HEK293 (cell line): ENCODE measurements at regions not wholly inside any gene's neighbourhood (a gene's known extent, or its start where the extent isn't known, plus 50 kb on each side); places are given as distances from the start of the nearest gene placed in this dataset.

ENCODE experiments used
- CTCF ChIA-PET: fragments of 350-600 bp; formaldehyde crosslinking; extraction: SDS; loops from one replicate; lab custom pipeline; 2021; ENCODE audit warnings: antibody characterized with exemption; lab: Yijun Ruan, JAX
- POLR2A ChIA-PET: fragments of 300-600 bp; formaldehyde crosslinking; extraction: SDS; loops from one replicate; lab custom pipeline; 2020; ENCODE audit warnings: antibody characterized with exemption, inconsistent platforms; lab: Yijun Ruan, JAX
- H3K27ac ChIP-seq: fragments of 200-500 bp; sonication (Bioruptor generic); 2 replicates; pipeline ENCODE4 v1.5.1; 2014; ENCODE audit warnings: low read depth, low read length, control low read depth, inconsistent platforms; ENCODE audit errors: extremely low read depth
- H3K36me3 ChIP-seq, 2 experiments: fragments of 200-500 bp in 1 of 2; sonication (Bioruptor generic) in 1 of 2; 1 replicate in 1 of 2; 2 replicates in 1 of 2; pipeline ENCODE4 v1.5.1; 2014 to 2017; ENCODE audit warnings: inconsistent platforms in 2 of 2, low read length in 2 of 2; ENCODE audit not compliant: control insufficient read depth in 2 of 2, insufficient read depth in 1 of 2
- H3K4me1 ChIP-seq: fragments of 200-500 bp; sonication (Bioruptor generic); 2 replicates; pipeline ENCODE4 v1.5.1; 2014; ENCODE audit warnings: mild to moderate bottlenecking, low read length, inconsistent platforms; ENCODE audit not compliant: control insufficient read depth, insufficient read depth
- H3K4me3 ChIP-seq: 2 replicates; pipeline ENCODE4 v1.5.1; 2011; ENCODE audit warnings: low read depth, mild to moderate bottlenecking, control low read depth, low read length, moderate library complexity
- H3K9me3 ChIP-seq: fragments of 200-500 bp; sonication (Bioruptor generic); 2 replicates; pipeline ENCODE4 v1.5.1; 2014; ENCODE audit warnings: low read depth, low read length, inconsistent platforms; ENCODE audit not compliant: control insufficient read depth, insufficient read depth
- BCL11A ChIP-seq: fragments of 450-650 bp; formaldehyde crosslinking; IDR thresholded peaks from 2 replicates; pipeline ENCODE4 v1.5.1; 2016; ENCODE audit warnings: low read depth, missing biosample characterization, missing genetic modification characterization
- KLF7 ChIP-seq: fragments of 450-650 bp; formaldehyde crosslinking; IDR thresholded peaks from 2 replicates; pipeline ENCODE4 v1.5.1; 2016; ENCODE audit warnings: missing biosample characterization, missing genetic modification characterization, borderline replicate concordance
- REPIN1 ChIP-seq: fragments of 450-650 bp; formaldehyde crosslinking; IDR thresholded peaks from 2 replicates; pipeline ENCODE4 v1.5.1; 2017; ENCODE audit warnings: missing biosample characterization, missing genetic modification characterization, low read depth
- SCRT1 ChIP-seq: fragments of 450-650 bp; formaldehyde crosslinking; IDR thresholded peaks from 2 replicates; pipeline ENCODE4 v1.5.1; 2016; ENCODE audit warnings: missing biosample characterization, missing genetic modification characterization, borderline replicate concordance
- SP7 ChIP-seq: fragments of 450-650 bp; formaldehyde crosslinking; IDR thresholded peaks from 2 replicates; pipeline ENCODE4 v1.5.1; 2016; ENCODE audit warnings: missing biosample characterization, missing genetic modification characterization
- TCF7L2 ChIP-seq: IDR thresholded peaks from 2 replicates; pipeline ENCODE4 v1.6.1; 2011; ENCODE audit warnings: low read depth, mild to moderate bottlenecking, inconsistent platforms, low read length, moderate library complexity, borderline replicate concordance
- ZBTB20 ChIP-seq: fragments of 450-650 bp; formaldehyde crosslinking; IDR thresholded peaks from 2 replicates; pipeline ENCODE4 v1.5.1; 2016; ENCODE audit warnings: missing biosample characterization, missing genetic modification characterization
- ZBTB21 ChIP-seq: fragments of 450-650 bp; formaldehyde crosslinking; IDR thresholded peaks from 2 replicates; pipeline ENCODE4 v1.5.1; 2017; ENCODE audit warnings: missing biosample characterization, missing genetic modification characterization
- ZFP41 ChIP-seq: fragments of 450-650 bp; formaldehyde crosslinking; IDR thresholded peaks from 2 replicates; pipeline ENCODE4 v1.5.1; 2016; ENCODE audit warnings: missing biosample characterization, missing genetic modification characterization, borderline replicate concordance
- ZNF132 ChIP-seq: fragments of 450-650 bp; formaldehyde crosslinking; IDR thresholded peaks from 2 replicates; pipeline ENCODE4 v1.5.1; 2017; ENCODE audit warnings: missing biosample characterization, missing genetic modification characterization, borderline replicate concordance
- ZNF138 ChIP-seq: fragments of 450-650 bp; formaldehyde crosslinking; IDR thresholded peaks from 2 replicates; pipeline ENCODE4 v1.5.1; 2016; ENCODE audit warnings: missing biosample characterization, missing genetic modification characterization, borderline replicate concordance
- ZNF146 ChIP-seq: fragments of 450-650 bp; formaldehyde crosslinking; IDR thresholded peaks from 2 replicates; pipeline ENCODE4 v1.5.1; 2016; ENCODE audit warnings: missing biosample characterization, missing genetic modification characterization
- ZNF155 ChIP-seq: fragments of 450-650 bp; formaldehyde crosslinking; IDR thresholded peaks from 2 replicates; pipeline ENCODE4 v1.5.1; 2016; ENCODE audit warnings: missing biosample characterization, missing genetic modification characterization
- ZNF169 ChIP-seq: fragments of 450-650 bp; formaldehyde crosslinking; IDR thresholded peaks from 2 replicates; pipeline ENCODE4 v1.5.1; 2016; ENCODE audit warnings: missing biosample characterization, missing genetic modification characterization
- ZNF211 ChIP-seq: fragments of 450-650 bp; formaldehyde crosslinking; IDR thresholded peaks from 2 replicates; pipeline ENCODE4 v1.5.1; 2016; ENCODE audit warnings: low read depth, missing biosample characterization, missing genetic modification characterization
- ZNF214 ChIP-seq: fragments of 450-650 bp; formaldehyde crosslinking; IDR thresholded peaks from 2 replicates; pipeline ENCODE4 v1.5.1; 2017; ENCODE audit warnings: missing biosample characterization, mild to moderate bottlenecking, missing genetic modification characterization, borderline replicate concordance
- ZNF239 ChIP-seq: fragments of 450-650 bp; formaldehyde crosslinking; IDR thresholded peaks from 2 replicates; pipeline ENCODE4 v1.5.1; 2016; ENCODE audit warnings: missing biosample characterization, missing genetic modification characterization
- ZNF341 ChIP-seq: fragments of 450-650 bp; formaldehyde crosslinking; IDR thresholded peaks from 2 replicates; pipeline ENCODE4; 2016; ENCODE audit warnings: low read depth, missing biosample characterization, missing genetic modification characterization
- ZNF350 ChIP-seq: fragments of 450-650 bp; formaldehyde crosslinking; IDR thresholded peaks from 2 replicates; pipeline ENCODE4 v1.5.0; 2017; ENCODE audit warnings: missing biosample characterization, mild to moderate bottlenecking, missing genetic modification characterization
- ZNF391 ChIP-seq: fragments of 450-650 bp; formaldehyde crosslinking; IDR thresholded peaks from 2 replicates; pipeline ENCODE4 v1.5.1; 2016; ENCODE audit warnings: low read depth, missing biosample characterization, missing genetic modification characterization, borderline replicate concordance
- ZNF514 ChIP-seq: fragments of 450-650 bp; formaldehyde crosslinking; IDR thresholded peaks from 2 replicates; pipeline ENCODE4 v1.5.1; 2016; ENCODE audit warnings: missing biosample characterization, missing genetic modification characterization
- ZNF596 ChIP-seq: fragments of 450-650 bp; IDR thresholded peaks from 2 replicates; pipeline ENCODE4 v1.5.0; 2018; ENCODE audit warnings: missing biosample characterization, mild to moderate bottlenecking, missing genetic modification characterization, moderate library complexity
- ZNF610 ChIP-seq: fragments of 450-650 bp; formaldehyde crosslinking; IDR thresholded peaks from 2 replicates; pipeline ENCODE4 v1.5.1; 2016; ENCODE audit warnings: missing biosample characterization, missing genetic modification characterization, borderline replicate concordance
- ZNF624 ChIP-seq: fragments of 450-650 bp; formaldehyde crosslinking; IDR thresholded peaks from 2 replicates; pipeline ENCODE4 v1.5.1; 2017; ENCODE audit warnings: missing biosample characterization, missing genetic modification characterization
- ZNF629 ChIP-seq: fragments of 450-650 bp; formaldehyde crosslinking; IDR thresholded peaks from 2 replicates; pipeline ENCODE4 v1.5.1; 2017; ENCODE audit warnings: missing biosample characterization, missing genetic modification characterization
- ZNF658 ChIP-seq: fragments of 450-650 bp; formaldehyde crosslinking; IDR thresholded peaks from 2 replicates; pipeline ENCODE4; 2016; ENCODE audit warnings: missing biosample characterization, missing genetic modification characterization
- TF ChIP-seq, protein P1 (sequence below): fragments of 450-650 bp; formaldehyde crosslinking; IDR thresholded peaks from 2 replicates; pipeline ENCODE4 v1.5.1; 2016; ENCODE audit warnings: missing biosample characterization, missing genetic modification characterization
- TF ChIP-seq, protein P2 (sequence below): fragments of 450-650 bp; IDR thresholded peaks from 2 replicates; pipeline ENCODE4 v1.5.1; 2018; ENCODE audit warnings: missing biosample characterization, missing genetic modification characterization

DNA sequence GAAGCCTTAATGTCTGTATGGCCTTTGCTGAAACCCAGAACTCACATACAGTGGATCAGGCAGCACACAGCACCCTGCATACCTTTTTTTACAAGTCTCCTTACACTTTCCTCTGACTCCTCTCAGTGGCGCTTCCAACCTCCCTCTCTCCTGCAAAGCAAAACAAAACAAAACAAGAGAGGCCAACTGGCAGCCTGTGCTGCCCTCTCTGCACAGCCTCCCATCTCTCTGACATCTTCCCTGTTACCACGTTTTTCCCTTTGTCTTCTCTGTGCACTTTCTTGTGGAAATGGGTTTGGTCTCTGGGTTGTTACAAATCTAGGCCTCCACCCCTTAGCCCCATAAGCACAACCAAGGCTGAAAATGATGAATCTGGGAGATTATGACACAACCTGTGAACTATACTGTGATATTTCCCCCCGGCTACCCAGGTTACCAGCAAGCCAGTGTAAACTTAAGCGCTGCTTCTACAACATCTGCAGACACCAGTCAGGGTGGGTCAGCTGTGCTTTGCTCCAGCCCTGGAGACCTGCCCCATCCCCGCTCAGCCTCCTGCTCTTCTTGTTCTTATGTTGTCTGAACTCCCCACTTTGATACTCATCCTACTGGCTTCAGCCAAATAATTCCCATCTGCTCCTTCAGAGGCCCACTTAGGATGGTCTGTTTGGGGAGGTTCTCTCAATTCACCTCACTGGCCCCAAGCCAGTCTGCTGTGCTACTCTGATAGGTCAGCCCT is 54.9 kb upstream of the FMOD start:
- H3K4me1 ChIP-seq = no peaks in the 10 kb centered on the region
- ChIA-PET CTCF (interaction anchor here (0.8 kb wide), 1 partner anchor 28 kb away, joined by 3 read pairs; no protein-coding TSS in a partner anchor), POLR2A (no interaction called here)

DNA sequence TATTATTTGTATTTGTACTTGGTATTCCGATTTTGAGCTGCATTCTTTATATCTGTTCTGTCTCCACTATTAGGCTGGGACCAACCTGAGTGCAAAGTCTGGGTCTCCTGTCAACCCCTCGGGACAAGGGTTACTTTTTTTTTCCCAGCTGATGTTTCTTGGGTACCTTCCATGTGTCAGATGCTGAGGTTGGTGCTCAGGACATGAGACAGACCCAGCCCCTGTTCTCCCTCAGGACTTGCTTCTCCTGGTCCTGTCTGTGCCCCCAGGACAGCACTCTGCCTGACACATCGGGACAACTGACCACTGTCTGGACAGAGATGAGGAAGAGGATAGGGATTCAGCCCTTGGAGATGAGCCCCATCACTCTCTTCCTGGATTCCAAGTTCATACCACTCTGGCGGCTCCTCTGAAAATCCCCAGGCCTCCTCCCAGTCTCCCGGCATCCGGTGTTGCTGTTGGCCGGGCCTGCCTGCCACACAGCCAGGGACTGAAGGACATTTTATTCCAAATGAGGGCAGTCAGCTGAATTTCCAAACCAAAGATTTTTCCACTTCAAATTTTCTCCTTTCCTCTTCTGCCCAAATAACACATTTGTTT is 55.6 kb upstream of the FMOD start:
- H3K4me1 ChIP-seq = no peaks in the 10 kb centered on the region

More for the DNA sequence above, 54.9 kb upstream of the FMOD start:
- Histone ChIP-seq H3K36me3 (no peaks in the 10 kb centered on the region), H3K9me3 (no peaks in the 10 kb centered on the region), H3K4me3 (no peak overlapping the region), H3K27ac (no peak overlapping the region)
- TF ChIP-seq ZNF596 (tag by site-specific recombination) (no peak), ZNF146 (no peak), ZNF211 (tag by site-specific recombination) (no peak), ZNF169 (tag by site-specific recombination) (no peak), ZFP41 (tag by site-specific recombination) (no peak), ZNF341 (tag by site-specific recombination) (no peak), ZNF629 (tag by site-specific recombination) (no peak), SP7 (tag by site-specific recombination) (no peak), ZNF155 (tag by site-specific recombination) (no peak), ZNF138 (tag by site-specific recombination) (no peak), ZNF132 (tag by site-specific recombination) (no peak), ZNF391 (tag by site-specific recombination) (no peak), ZNF658 (tag by site-specific recombination) (no peak), ZNF514 (tag by site-specific recombination) (no peak)
- TF ChIP-seq, protein P1, sequence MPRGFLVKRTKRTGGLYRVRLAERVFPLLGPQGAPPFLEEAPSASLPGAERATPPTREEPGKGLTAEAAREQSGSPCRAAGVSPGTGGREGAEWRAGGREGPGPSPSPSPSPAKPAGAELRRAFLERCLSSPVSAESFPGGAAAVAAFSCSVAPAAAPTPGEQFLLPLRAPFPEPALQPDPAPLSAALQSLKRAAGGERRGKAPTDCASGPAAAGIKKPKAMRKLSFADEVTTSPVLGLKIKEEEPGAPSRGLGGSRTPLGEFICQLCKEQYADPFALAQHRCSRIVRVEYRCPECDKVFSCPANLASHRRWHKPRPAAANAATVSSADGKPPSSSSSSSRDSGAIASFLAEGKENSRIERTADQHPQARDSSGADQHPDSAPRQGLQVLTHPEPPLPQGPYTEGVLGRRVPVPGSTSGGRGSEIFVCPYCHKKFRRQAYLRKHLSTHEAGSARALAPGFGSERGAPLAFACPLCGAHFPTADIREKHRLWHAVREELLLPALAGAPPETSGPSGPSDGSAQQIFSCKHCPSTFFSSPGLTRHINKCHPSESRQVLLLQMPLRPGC (tag by site-specific recombination) = no peak

More for the DNA sequence above, 55.6 kb upstream of the FMOD start:
- no peaks in the 10 kb centered on the region for H3K36me3 ChIP-seq
- no peak overlapping the region for H3K27ac ChIP-seq
- H3K4me3 ChIP-seq = no peak overlapping the region
- TF ChIP-seq ZNF610 (tag by site-specific recombination) = no peak
- no peak for TF ChIP-seq ZNF350 (tag by site-specific recombination)
- no peak for TF ChIP-seq KLF7
- no peak for TF ChIP-seq ZNF214 (tag by site-specific recombination)
- TF ChIP-seq, protein P2, sequence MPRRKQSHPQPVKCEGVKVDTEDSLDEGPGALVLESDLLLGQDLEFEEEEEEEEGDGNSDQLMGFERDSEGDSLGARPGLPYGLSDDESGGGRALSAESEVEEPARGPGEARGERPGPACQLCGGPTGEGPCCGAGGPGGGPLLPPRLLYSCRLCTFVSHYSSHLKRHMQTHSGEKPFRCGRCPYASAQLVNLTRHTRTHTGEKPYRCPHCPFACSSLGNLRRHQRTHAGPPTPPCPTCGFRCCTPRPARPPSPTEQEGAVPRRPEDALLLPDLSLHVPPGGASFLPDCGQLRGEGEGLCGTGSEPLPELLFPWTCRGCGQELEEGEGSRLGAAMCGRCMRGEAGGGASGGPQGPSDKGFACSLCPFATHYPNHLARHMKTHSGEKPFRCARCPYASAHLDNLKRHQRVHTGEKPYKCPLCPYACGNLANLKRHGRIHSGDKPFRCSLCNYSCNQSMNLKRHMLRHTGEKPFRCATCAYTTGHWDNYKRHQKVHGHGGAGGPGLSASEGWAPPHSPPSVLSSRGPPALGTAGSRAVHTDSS (tag by site-specific recombination) = no peak
- no peak for TF ChIP-seq BCL11A
- TF ChIP-seq TCF7L2 = no peak
- no peak for TF ChIP-seq ZNF211 (tag by site-specific recombination)
- no peak for TF ChIP-seq ZNF239 (tag by site-specific recombination)
- no peak for TF ChIP-seq ZBTB21
- no peak for TF ChIP-seq ZNF624 (tag by site-specific recombination)
- no peak for TF ChIP-seq SCRT1 (tag by site-specific recombination)
- TF ChIP-seq REPIN1 = no peak
- no peak for TF ChIP-seq ZBTB20
- H3K9me3 ChIP-seq = no peaks in the 10 kb centered on the region
- ChIA-PET CTCF (interaction anchor here (0.8 kb wide), 1 partner anchor 27 kb away, joined by 3 read pairs; no protein-coding TSS in a partner anchor), POLR2A (no interaction called here)
